Heart right ventricle (tissue), 16 donors: ENCODE measurements at regions not wholly inside any gene's neighbourhood (a gene's known extent, or its start where the extent isn't known, plus 50 kb on each side); places are given as distances from the start of the nearest gene placed in this dataset.

Experiments used
- ATAC-seq, 8 donors: fragments of 200-7000 bp; cut with Tn5 transposase; one replicate each; pipeline ENCODE4 v1.9.1; 2020; ENCODE audit warnings: mild to moderate bottlenecking in 8 of 8, moderate library complexity in 8 of 8, moderate number of reproducible peaks in 1 of 8
- DNase-seq, 2 donors: peaks; one replicate each; pipeline ENCODE4 v3.0.0-alpha.2; 2020
- H3K27ac ChIP-seq, 10 donors: fragments of 200-600 bp; sonication (generic) in 2 of 10; one replicate each; pipeline versions ENCODE4 v1.5.0 to v1.8.0; 2020 to 2022; ENCODE audit warnings: mild to moderate bottlenecking in 3 of 10
- H3K27me3 ChIP-seq, 7 donors: fragments of 200-600 bp; one replicate each; pipeline ENCODE4 v1.8.0; 2021 to 2022; ENCODE audit warnings: mild to moderate bottlenecking in 2 of 7
- H3K36me3 ChIP-seq, 9 donors: fragments of 200-600 bp; sonication (generic) in 1 of 9; one replicate each; pipeline versions ENCODE4 v1.5.0 to v1.8.0; 2020 to 2022; ENCODE audit warnings: mild to moderate bottlenecking in 2 of 9
- H3K4me1 ChIP-seq, 9 donors: fragments of 200-600 bp; sonication (generic) in 1 of 9; one replicate each; pipeline versions ENCODE4 v1.5.0 to v1.8.0; 2020 to 2022; ENCODE audit warnings: mild to moderate bottlenecking in 4 of 9
- H3K4me3 ChIP-seq, 10 donors: fragments of 200-600 bp; sonication (generic) in 2 of 10; one replicate each; pipeline versions ENCODE4 v1.5.0 to v1.8.0; 2020 to 2022; ENCODE audit warnings: mild to moderate bottlenecking in 7 of 10, moderate library complexity in 2 of 10
- H3K9me3 ChIP-seq, 11 donors: fragments of 200-600 bp in 10 of 11; sonication (generic) in 2 of 11; one replicate each; pipeline versions ENCODE4 v1.5.0 to v1.8.0; 2013 to 2022; ENCODE audit warnings: mild to moderate bottlenecking in 2 of 11, control low read depth in 1 of 11, moderate library complexity in 1 of 11
- WGBS, 2 donors: extraction: QIAGEN DNeasy Blood & Tissue Kit; methylation state at CpG; one replicate each; pipeline ENCODE4 v1.1.7; 2013; ENCODE audit warnings: inconsistent platforms in 1 of 2; 5-methylcytosine and 5-hydroxymethylcytosine counted together
- intact Hi-C, 10 donors: fragments of 100-400 bp; cut with DNase I; formaldehyde crosslinking; loops; one replicate each; pipeline versions ENCODE4 v1.11.1 to v1.14.2; 2022
- TF ChIP-seq, protein P1 (sequence below), 9 donors: fragments of 200-600 bp; sonication (generic) in 2 of 9; IDR thresholded peaks; one replicate each; pipeline versions ENCODE4 v1.5.0 to v1.8.0; 2021 to 2022; ENCODE audit warnings: antibody characterized with exemption in 9 of 9, mild to moderate bottlenecking in 5 of 9, moderate library complexity in 1 of 9
- donor health status: Arrhythmogenic right ventricular cardiomyopathy.
- donor health status: ischemic (EF 13 %, LVEDD 7.1; RV severe dilation, severe dysfunction).
- donor health status: healthy with polysubstance abuse.
- donor health status: DM: no; HTN: yes; CAD: no.
- donor health status: DM: no; HTN: no; CAD: no.
- donor health status: ischemic (EF 25% LVEDD 6.9; RV normal size, moderate dysfunction).
- donor health status: ischemic (EF 25% LVEDD 5.7; RV mildly dilated, moderate dysfunction).
- donor health status: healthy.
- donor health status: DM: yes; HTN: yes; CAD: no.
- donor health status: Ischemic cardiomyopathy.
- donor health status: ischemic (EF 35%, LVEDD 5.7; RV mildly dilated, moderate dysfunction).
- donor health status: nonischemic (EF 11% LVEDD 7.7; RV severe dilation, severe dysfunction).
- donor health status: DM: yes; HTN: yes; CAD: no.
- donor health status: PGD.
- donor health status: ischemic (EF 29% LVEDD 5.4; RV normal size, mild dysfunction).
- donor health status: nonischemic (EF 23%, LVEDD 6.1; RV moderate dilation, normal function).

DNA sequence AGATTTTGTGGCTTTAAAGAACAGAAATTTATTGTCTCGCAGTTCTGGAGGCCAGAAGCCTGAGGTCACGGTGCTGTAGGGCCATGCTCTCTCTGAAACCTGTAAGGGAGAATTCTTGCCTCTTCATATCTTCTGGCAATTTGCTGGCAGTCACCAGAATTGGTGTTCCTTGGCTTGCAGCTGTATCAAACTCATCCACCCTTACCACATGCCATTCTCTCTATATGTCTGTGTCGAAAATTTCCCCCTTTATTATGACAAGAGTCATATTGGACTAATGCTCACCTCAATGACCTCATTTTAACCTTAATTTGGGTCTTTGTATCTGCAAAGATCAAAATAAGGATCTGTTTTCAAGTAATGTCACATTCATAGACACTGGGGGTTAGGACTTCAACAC lies 266.7 kb downstream of the IL20RB start:
- TF ChIP-seq, protein P1, sequence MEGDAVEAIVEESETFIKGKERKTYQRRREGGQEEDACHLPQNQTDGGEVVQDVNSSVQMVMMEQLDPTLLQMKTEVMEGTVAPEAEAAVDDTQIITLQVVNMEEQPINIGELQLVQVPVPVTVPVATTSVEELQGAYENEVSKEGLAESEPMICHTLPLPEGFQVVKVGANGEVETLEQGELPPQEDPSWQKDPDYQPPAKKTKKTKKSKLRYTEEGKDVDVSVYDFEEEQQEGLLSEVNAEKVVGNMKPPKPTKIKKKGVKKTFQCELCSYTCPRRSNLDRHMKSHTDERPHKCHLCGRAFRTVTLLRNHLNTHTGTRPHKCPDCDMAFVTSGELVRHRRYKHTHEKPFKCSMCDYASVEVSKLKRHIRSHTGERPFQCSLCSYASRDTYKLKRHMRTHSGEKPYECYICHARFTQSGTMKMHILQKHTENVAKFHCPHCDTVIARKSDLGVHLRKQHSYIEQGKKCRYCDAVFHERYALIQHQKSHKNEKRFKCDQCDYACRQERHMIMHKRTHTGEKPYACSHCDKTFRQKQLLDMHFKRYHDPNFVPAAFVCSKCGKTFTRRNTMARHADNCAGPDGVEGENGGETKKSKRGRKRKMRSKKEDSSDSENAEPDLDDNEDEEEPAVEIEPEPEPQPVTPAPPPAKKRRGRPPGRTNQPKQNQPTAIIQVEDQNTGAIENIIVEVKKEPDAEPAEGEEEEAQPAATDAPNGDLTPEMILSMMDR (IDR thresholded peaks at IDR 0.05): no peak
- peaks cover 0 to 6% (median 4%) of the 10 kb centered on the region in 11 donors for H3K9me3 ChIP-seq
- H3K4me1 ChIP-seq: no peaks in the 10 kb centered on the region
- intact Hi-C loops: no loop called here
- no peaks in the 10 kb centered on the region for H3K36me3 ChIP-seq
- 80 to 84% methylated on average over 3 of the region's 3 CpGs for WGBS, 2 donors
- no peak overlapping the region for H3K4me3 ChIP-seq
- peaks cover 0 to 6% (median 0%) of the 10 kb centered on the region in 7 donors for H3K27me3 ChIP-seq
- DNase-seq: no peak
- no peak for ATAC-seq
- no peak overlapping the region for H3K27ac ChIP-seq

DNA sequence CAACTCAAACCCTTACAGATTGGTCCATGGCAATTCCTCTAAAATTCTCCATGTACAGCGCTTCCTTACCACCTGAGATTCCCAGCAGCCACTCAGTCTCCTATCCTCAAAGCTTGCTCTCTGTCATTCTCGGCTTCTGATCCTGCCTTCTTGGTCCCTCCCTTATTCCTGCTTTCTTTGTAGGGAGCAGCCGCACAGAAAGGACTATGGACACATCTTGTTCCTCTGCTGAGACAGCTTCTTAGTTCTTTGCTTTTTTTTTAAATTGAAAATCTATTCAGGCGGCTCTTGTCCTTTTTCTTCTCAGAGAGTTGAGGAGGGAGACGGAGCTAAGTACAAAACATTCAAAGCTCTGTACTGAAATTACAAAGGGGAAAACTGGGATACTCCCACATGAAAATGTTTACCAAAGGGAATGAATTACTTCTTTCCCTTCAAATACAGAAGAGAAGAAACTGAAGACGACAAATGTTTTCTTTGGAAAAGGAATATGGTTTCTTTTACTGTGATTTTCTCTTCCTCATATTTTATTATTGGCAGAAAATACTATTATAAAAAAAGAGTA lies 285.1 kb downstream of the IL20RB start:
- H3K9me3 ChIP-seq: no peaks in the 10 kb centered on the region
- no peak overlapping the region for H3K27ac ChIP-seq
- WGBS, 2 donors: 75% methylated on average over 6 of the region's 6 CpGs
- no peaks in the 10 kb centered on the region for H3K27me3 ChIP-seq
- DNase-seq (no peak), ATAC-seq (peak in 1 of 8 donors; percentile 25)
- no peak overlapping the region for H3K4me3 ChIP-seq
- H3K4me1 ChIP-seq: no peaks in the 10 kb centered on the region
- intact Hi-C loops: no loop called here
- TF ChIP-seq, protein P1 (IDR thresholded peaks at IDR 0.05): no peak
- H3K36me3 ChIP-seq: no peaks in the 10 kb centered on the region

DNA sequence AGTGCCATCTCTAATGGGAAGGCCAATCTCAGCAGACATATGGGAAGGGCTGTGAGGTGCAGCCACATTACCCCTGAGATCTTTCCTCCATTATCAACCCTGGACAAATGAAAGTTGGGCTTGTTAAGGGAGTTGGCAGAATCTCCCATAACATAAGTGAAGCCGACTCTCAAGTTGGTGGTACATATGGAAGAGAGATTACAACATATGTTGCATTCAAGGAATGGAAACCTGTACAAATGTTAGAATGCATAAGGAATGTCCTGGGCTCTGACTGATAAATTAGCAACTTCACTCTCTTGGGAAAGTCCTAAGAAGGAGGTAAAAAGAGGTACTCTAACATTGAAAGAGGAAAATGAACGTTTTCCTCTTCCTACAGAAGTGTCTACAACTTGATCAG lies 288.7 kb downstream of the IL20RB start:
- intact Hi-C loops: no loop called here
- Histone ChIP-seq H3K4me3 (no peak overlapping the region), H3K27ac (no peak overlapping the region), H3K9me3 (peaks cover 0 to 19% (median 4%) of the 10 kb centered on the region in 11 donors), H3K36me3 (no peaks in the 10 kb centered on the region), H3K27me3 (no peaks in the 10 kb centered on the region), H3K4me1 (no peaks in the 10 kb centered on the region)
- DNase-seq (no peak), ATAC-seq (no peak)
- WGBS, 2 donors: 68 to 70% methylated on average over 2 of the region's 2 CpGs
- TF ChIP-seq, protein P1 (IDR thresholded peaks at IDR 0.05): no peak

DNA sequence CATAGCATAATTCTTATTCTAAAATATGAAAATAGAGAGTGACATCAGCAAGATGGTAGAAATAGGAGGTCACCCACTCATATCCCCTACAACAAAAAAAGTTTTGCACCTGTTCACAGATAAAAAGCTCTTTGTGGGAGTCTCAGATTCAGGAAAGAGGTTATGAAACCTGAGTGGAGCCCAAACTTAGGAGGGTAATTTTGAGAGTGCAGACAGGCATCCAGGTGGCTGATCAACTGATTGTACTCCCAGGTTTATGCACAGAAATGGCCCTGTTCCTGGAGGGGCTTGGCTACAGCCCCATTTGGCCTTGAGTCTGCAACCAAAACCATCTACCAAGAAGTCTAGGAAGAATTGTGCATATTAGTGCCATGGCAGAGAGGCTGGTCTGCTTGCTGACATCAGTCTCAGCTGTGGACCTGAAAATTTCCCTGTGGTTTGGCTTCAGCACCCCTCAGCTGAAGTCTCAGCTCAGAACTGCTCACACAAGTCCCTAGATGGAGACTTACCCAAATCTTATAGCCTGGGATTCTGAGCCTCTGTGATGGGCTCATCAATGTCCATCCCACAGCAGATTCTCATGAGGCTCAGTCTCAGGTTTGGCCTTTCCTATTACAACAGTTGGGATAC lies 291.6 kb downstream of the IL20RB start:
- DNase-seq (no peak), ATAC-seq (no peak)
- Histone ChIP-seq H3K27me3 (no peaks in the 10 kb centered on the region), H3K36me3 (no peaks in the 10 kb centered on the region), H3K4me1 (no peaks in the 10 kb centered on the region), H3K27ac (no peak overlapping the region), H3K4me3 (no peak overlapping the region), H3K9me3 (peaks cover 0 to 38% (median 17%) of the 10 kb centered on the region in 11 donors)
- TF ChIP-seq, protein P1 (IDR thresholded peaks at IDR 0.05): no peak
- intact Hi-C loops: no loop called here
